ENCODE measurements at regions not wholly inside any gene's neighbourhood (a gene's known extent, or its start where the extent isn't known, plus 50 kb on each side); places are given as distances from the start of the nearest gene placed in this dataset.

DNA sequence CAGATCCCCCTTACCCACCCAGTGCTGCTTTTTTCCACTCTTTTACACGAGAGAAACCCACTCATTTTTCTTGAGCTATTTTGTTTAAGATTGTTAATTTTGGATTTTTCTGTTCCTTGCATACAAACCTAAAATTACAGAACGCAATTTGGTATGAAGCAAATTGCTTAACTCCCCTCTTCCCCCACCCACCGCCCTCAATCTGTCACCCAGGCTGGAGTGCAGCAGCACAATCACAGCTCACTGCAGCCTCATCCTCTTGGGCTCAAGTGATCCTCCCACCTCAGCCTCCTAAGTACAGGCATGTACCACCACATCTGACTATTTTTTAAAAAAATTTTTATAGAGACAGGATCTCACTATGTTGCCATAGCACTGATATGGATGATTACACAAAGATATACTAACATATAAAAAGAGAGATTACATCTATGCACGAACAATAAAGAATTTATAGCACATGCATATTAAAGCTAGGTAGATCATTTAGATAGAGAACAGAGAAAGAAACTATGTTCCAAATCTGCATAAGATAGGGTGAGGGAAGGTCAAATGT is 203.6 kb downstream of the PIK3R1 start:
- DNase-seq (ENCODE audit: low read depth), result no peak
- TF ChIP-seq, protein P1, sequence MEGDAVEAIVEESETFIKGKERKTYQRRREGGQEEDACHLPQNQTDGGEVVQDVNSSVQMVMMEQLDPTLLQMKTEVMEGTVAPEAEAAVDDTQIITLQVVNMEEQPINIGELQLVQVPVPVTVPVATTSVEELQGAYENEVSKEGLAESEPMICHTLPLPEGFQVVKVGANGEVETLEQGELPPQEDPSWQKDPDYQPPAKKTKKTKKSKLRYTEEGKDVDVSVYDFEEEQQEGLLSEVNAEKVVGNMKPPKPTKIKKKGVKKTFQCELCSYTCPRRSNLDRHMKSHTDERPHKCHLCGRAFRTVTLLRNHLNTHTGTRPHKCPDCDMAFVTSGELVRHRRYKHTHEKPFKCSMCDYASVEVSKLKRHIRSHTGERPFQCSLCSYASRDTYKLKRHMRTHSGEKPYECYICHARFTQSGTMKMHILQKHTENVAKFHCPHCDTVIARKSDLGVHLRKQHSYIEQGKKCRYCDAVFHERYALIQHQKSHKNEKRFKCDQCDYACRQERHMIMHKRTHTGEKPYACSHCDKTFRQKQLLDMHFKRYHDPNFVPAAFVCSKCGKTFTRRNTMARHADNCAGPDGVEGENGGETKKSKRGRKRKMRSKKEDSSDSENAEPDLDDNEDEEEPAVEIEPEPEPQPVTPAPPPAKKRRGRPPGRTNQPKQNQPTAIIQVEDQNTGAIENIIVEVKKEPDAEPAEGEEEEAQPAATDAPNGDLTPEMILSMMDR (conservative IDR thresholded peaks at IDR 0.05; ENCODE audit: control insufficient read depth, insufficient read depth, low read depth, low read length), result no peak
- no peak overlapping the region for H3K4me3 ChIP-seq (ENCODE audit: control insufficient read depth, low read depth, low read length)

DNA sequence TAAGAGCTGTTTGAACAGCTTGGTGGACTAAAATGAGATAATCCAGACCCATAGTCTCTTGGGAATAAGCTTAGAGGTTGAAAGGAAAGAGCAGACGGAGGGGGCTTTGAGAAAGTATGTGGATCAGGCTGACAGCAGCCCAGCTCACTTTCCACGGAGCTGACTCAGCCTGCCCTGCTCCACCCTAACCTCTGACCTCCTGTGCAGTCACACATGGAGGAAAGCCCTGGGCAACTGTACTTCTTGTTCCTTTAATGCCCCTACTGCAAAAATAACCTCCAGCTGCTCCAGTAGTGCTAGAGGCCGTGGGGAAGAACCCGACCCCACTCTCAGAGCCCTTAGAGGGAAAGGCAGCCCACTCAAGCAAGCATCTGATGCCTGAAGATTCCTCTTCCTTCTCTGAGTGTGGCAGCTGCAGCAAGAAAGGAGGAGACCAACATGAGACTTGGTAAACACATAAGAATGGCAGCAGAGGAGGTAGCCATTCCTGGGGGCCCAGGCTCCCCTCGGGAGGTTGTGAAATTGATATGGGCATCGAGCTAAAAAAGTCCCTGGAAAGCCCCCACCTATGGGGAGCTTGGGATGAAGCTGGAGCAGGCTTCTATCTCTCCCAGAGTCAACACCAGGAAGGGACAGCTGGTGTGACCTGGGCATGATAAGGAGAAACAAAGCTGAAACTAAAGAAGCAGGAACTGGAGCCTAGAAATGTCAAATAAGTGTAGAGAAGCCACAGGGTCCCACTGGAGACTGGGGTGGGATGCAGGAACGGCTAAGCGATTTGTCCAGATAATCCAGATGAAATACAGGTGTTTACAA is 204.3 kb downstream of the PIK3R1 start:
- no peak overlapping the region for H3K4me3 ChIP-seq (ENCODE audit: control insufficient read depth, low read depth, low read length)
- TF ChIP-seq, protein P1 (conservative IDR thresholded peaks at IDR 0.05; ENCODE audit: control insufficient read depth, insufficient read depth, low read depth, low read length), result no peak
- peak; percentile 88 for DNase-seq (ENCODE audit: low read depth)

DNA sequence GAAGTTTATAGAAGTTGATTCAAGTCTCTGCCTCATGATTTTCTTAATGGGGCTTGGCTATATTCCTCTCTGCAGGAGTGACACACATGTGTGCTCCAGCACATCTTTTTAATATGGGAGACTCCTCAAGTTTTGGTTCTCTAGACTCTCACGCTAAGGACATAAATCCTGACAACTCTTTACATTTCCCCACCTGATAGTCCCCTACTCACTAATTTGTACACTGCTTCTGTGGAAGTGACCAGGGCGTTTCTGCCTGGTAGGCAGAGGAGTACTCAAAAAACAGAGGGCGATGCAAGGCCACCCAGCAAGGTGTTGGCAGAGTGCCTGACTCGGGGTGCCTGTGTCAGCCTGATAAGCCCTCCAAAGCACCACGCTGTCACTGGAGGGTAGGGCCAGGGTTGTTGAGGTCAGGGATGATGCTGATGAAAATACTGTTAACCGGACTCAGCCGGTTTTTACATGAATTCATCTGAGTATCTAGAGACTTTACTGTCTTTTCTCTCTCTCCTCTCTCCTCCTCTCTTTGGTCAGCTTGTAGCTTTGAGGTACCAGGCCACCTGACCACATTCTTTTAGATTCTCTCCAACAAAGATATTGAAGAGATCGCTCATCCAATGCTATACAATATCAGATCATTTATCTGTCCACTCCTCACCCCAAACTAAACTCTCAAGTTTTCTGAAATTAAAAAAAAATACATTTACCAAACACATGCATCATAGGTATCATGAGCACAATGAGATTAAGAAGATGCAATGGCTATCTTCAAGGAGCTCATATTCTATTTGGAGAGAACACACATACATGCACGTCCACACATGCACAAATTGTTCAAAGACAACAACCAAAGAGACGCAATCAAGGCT is 205.2 kb downstream of the PIK3R1 start:
- H3K4me3 ChIP-seq (ENCODE audit: control insufficient read depth, low read depth, low read length), result no peak overlapping the region
- TF ChIP-seq, protein P1 (conservative IDR thresholded peaks at IDR 0.05; ENCODE audit: control insufficient read depth, insufficient read depth, low read depth, low read length), result no peak
- DNase-seq (ENCODE audit: low read depth), result no peak

DNA sequence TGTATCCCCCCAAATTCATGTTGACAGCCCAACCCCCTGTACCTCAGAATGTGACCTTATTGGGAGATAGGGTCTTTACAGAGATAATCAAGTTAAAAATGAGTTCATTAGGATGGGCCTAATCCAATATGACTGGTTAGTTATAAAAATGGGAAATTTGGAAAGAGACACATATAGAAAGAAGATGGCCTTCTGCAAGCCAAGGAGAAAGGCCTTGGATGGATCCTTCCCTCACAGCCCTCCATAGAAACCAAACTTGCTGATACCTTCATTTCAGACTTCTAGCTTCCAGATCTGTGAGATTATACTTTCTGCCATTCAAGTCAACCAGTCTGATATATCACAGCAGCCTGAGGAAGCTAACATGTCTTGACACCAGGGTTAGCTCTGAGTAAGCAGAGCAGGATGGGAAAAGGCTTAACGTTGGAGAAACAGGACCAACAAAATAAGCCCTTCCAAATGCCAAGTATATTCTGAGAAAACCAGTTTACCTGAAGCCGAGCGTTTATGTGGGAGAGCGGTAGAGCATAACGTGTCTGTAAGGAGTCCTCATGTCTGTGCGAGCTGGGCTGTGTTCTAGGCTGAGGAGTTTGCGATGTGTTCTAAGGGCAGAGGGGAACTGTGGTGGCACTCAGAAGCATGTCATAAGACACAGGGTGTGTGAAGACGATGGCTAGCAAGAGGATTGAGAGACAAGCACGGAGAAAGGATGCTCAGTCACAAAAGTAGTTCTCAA is 206.1 kb downstream of the PIK3R1 start:
- H3K4me3 ChIP-seq (ENCODE audit: control insufficient read depth, low read depth, low read length), result no peak overlapping the region
- TF ChIP-seq, protein P1 (conservative IDR thresholded peaks at IDR 0.05; ENCODE audit: control insufficient read depth, insufficient read depth, low read depth, low read length), result no peak
- no peak for DNase-seq (ENCODE audit: low read depth)

DNA sequence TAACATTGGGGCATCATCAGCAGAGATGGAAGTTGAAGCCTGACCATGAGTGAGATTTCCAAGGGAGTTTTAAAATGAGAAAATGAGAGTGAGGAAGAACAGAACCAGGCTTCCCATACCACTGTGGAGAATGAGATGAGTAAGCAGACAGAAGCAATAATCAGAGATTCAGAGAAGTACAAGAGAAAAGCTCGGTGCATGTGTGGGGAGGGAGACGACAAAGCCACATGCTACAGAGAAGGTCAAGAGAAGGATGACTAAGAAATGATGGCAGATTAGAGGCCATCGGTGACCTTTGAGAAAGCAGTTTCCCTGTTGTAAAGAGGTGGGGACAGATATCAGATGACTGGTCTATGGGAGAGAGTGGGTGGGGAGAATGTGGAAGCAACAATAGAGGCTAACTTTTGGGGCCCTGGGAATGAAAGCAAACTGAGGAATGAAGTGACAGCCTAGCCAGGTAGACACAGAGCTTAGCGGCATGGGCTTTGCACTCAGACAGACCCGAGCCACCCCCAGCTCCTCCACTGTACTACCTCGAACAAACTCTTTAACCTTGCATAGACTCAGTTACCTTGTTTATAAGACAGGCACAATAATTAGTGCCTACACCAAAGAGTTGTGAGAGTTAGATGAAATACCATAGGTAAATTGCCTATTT is 207.7 kb downstream of the PIK3R1 start:
- TF ChIP-seq, protein P1 (conservative IDR thresholded peaks at IDR 0.05; ENCODE audit: control insufficient read depth, insufficient read depth, low read depth, low read length), result no peak
- no peak overlapping the region for H3K4me3 ChIP-seq (ENCODE audit: control insufficient read depth, low read depth, low read length)
- DNase-seq (ENCODE audit: low read depth), result no peak
